ENCODE measurements at regions not wholly inside any gene's neighbourhood (a gene's known extent, or its start where the extent isn't known, plus 50 kb on each side); places are given as distances from the start of the nearest gene placed in this dataset.

GRCh38 chr12:98173773-98174427, 341.5 kb upstream of the TMPO start:
- no peak overlapping the region for H3K4me3 Mint-ChIP-seq
- Histone ChIP-seq H3K27ac (no peak overlapping the region), H4K20me1 (ENCODE audit: low read depth) (no peaks in the 10 kb centered on the region), H3K9ac (no peak overlapping the region), H3K9me3 (ENCODE audit: low read depth) (no peaks in the 10 kb centered on the region), H3K36me3 (no peaks in the 10 kb centered on the region), H3K4me2 (no peak overlapping the region), H3F3A (ENCODE audit: low read depth) (no peaks in the 10 kb centered on the region), H3K79me2 (ENCODE audit: low read depth) (no peaks in the 10 kb centered on the region), H3K4me1 (no peaks in the 10 kb centered on the region), H2AFZ (replicated peaks) (no peak overlapping the region), H3K4me3 (no peak overlapping the region), H3K27me3 (no peaks in the 10 kb centered on the region)
- no peak overlapping the region for H3K27ac Mint-ChIP-seq
- peaks cover 5% of the 10 kb centered on the region for H3K27me3 Mint-ChIP-seq (ENCODE audit: insufficient read depth, low read depth)
- peaks cover 6% of the 10 kb centered on the region for H3K9me3 Mint-ChIP-seq
- DNase-seq (ENCODE audit: low spot score) = no peak
- no peaks in the 10 kb centered on the region for H3K36me3 Mint-ChIP-seq
- H3K4me1 Mint-ChIP-seq = no peaks in the 10 kb centered on the region
- TF ChIP-seq EZH2 (IDR thresholded peaks at IDR 0.05) (no peak), EZH2phosphoT487 (IDR thresholded peaks at IDR 0.05) (no peak), CTCF (IDR thresholded peaks at IDR 0.05) (no peak)

GRCh38 chr12:98174428-98174809, 341.0 kb upstream of the TMPO start:
- no peak overlapping the region for H3K4me3 Mint-ChIP-seq
- no peak overlapping the region for H3K4me3 ChIP-seq
- H3K27ac Mint-ChIP-seq = no peak overlapping the region
- no peaks in the 10 kb centered on the region for H4K20me1 ChIP-seq (ENCODE audit: low read depth)
- no peaks in the 10 kb centered on the region for H3K9me3 ChIP-seq (ENCODE audit: low read depth)
- TF ChIP-seq EZH2phosphoT487 (IDR thresholded peaks at IDR 0.05) = no peak
- H3K4me1 ChIP-seq = no peaks in the 10 kb centered on the region
- no peak overlapping the region for H3K4me2 ChIP-seq
- H3K9ac ChIP-seq = no peak overlapping the region
- peaks cover 6% of the 10 kb centered on the region for H3K9me3 Mint-ChIP-seq
- no peaks in the 10 kb centered on the region for H3K4me1 Mint-ChIP-seq
- no peaks in the 10 kb centered on the region for H3K36me3 Mint-ChIP-seq
- no peaks in the 10 kb centered on the region for H3K79me2 ChIP-seq (ENCODE audit: low read depth)
- no peaks in the 10 kb centered on the region for H3K36me3 ChIP-seq
- no peaks in the 10 kb centered on the region for H3F3A ChIP-seq (ENCODE audit: low read depth)
- H3K27ac ChIP-seq = no peak overlapping the region
- no peak for DNase-seq (ENCODE audit: low spot score)
- H2AFZ ChIP-seq (replicated peaks) = no peak overlapping the region
- peaks cover 5% of the 10 kb centered on the region for H3K27me3 Mint-ChIP-seq (ENCODE audit: insufficient read depth, low read depth)
- no peaks in the 10 kb centered on the region for H3K27me3 ChIP-seq

- Histone ChIP-seq H4K20me1 (ENCODE audit: low read depth) (no peaks in the 10 kb centered on the region), H3K9me3 (ENCODE audit: low read depth) (no peaks in the 10 kb centered on the region), H3K9ac (no peak overlapping the region), H3K27me3 (no peaks in the 10 kb centered on the region), H3K4me1 (peaks cover 10% of the 10 kb centered on the region), H3K79me2 (ENCODE audit: low read depth) (no peaks in the 10 kb centered on the region), H3F3A (ENCODE audit: low read depth) (peaks cover 10% of the 10 kb centered on the region), H3K36me3 (no peaks in the 10 kb centered on the region), H3K4me2 (no peak overlapping the region), H2AFZ (replicated peaks) (no peak overlapping the region), H3K27ac (no peak overlapping the region), H3K4me3 (no peak overlapping the region)
- peaks cover 8% of the 10 kb centered on the region for H3K4me1 Mint-ChIP-seq
- TF ChIP-seq CTCF (IDR thresholded peaks at IDR 0.05) (no peak), EZH2 (IDR thresholded peaks at IDR 0.05) (no peak), EZH2phosphoT487 (IDR thresholded peaks at IDR 0.05) (no peak)
- H3K27ac Mint-ChIP-seq = no peak overlapping the region
- no peak for DNase-seq (ENCODE audit: low spot score)
- H3K4me3 Mint-ChIP-seq = no peak overlapping the region
- H3K9me3 Mint-ChIP-seq = peaks cover 6% of the 10 kb centered on the region
- peaks cover 5% of the 10 kb centered on the region for H3K27me3 Mint-ChIP-seq (ENCODE audit: insufficient read depth, low read depth)
- no peaks in the 10 kb centered on the region for H3K36me3 Mint-ChIP-seq
Measured at GRCh38 chr12:98178126-98178525, 337.3 kb upstream of the TMPO start.

- Histone ChIP-seq H3K4me2 (no peak overlapping the region), H3K9me3 (ENCODE audit: low read depth) (no peaks in the 10 kb centered on the region), H3K4me3 (no peak overlapping the region), H3K36me3 (no peaks in the 10 kb centered on the region), H3F3A (ENCODE audit: low read depth) (peaks cover 12% of the 10 kb centered on the region), H3K79me2 (ENCODE audit: low read depth) (no peaks in the 10 kb centered on the region), H3K9ac (no peak overlapping the region), H4K20me1 (ENCODE audit: low read depth) (no peaks in the 10 kb centered on the region), H2AFZ (replicated peaks) (no peak overlapping the region), H3K27ac (no peak overlapping the region), H3K27me3 (no peaks in the 10 kb centered on the region), H3K4me1 (peaks cover 15% of the 10 kb centered on the region)
- H3K9me3 Mint-ChIP-seq = peaks cover 6% of the 10 kb centered on the region
- no peak for DNase-seq (ENCODE audit: low spot score)
- no peak overlapping the region for H3K4me3 Mint-ChIP-seq
- H3K27ac Mint-ChIP-seq = no peak overlapping the region
- H3K27me3 Mint-ChIP-seq (ENCODE audit: insufficient read depth, low read depth) = peaks cover 5% of the 10 kb centered on the region
- peaks cover 8% of the 10 kb centered on the region for H3K4me1 Mint-ChIP-seq
- no peaks in the 10 kb centered on the region for H3K36me3 Mint-ChIP-seq
- no peak for TF ChIP-seq CTCF (IDR thresholded peaks at IDR 0.05)
- no peak for TF ChIP-seq EZH2 (IDR thresholded peaks at IDR 0.05)
Measured at GRCh38 chr12:98179151-98179550, 336.2 kb upstream of the TMPO start.
